ENCODE measurements at regions not wholly inside any gene's neighbourhood (a gene's known extent, or its start where the extent isn't known, plus 50 kb on each side); places are given as distances from the start of the nearest gene placed in this dataset.

GRCh38 chr5:20660588-20660987, 672.6 kb upstream of the CDH18 start:
- no peak for TF ChIP-seq CTCF (IDR thresholded peaks at IDR 0.05; ENCODE audit: low read depth, low read length)
- H3K4me3 ChIP-seq (ENCODE audit: low read depth, low read length) = no peak overlapping the region
- in situ Hi-C loops (cut with HindIII; ENCODE audit: low sequenced_read_pairs) = no loop called here
- DNase-seq (ENCODE audit: low read depth, low spot score) = no peak

DNA sequence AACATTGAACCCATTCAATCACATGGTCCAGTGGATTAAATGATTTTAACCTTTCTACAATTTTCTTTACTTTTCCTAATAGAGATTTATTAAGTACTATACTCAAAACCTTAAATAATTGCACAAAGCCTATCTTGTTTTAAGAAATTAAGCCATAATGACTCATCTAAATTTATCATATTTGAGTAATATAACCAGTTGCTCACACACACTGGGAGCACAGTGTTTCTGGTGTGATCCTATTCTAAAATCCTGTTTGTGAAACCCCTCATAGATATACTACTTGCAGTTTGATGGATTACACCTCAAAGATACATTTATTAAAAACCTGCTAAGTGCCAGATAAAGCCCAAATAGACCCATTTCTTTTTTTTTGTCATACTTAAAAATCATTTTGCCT, 668.3 kb upstream of the CDH18 start:
- no peak for DNase-seq (ENCODE audit: low read depth, low spot score)
- in situ Hi-C loops (cut with HindIII; ENCODE audit: low sequenced_read_pairs) = no loop called here

GRCh38 chr5:20655211-20655610, 667.2 kb upstream of the CDH18 start:
- no peak for TF ChIP-seq CTCF (IDR thresholded peaks at IDR 0.05; ENCODE audit: low read depth, low read length)
- no peak overlapping the region for H3K4me3 ChIP-seq (ENCODE audit: low read depth, low read length)
- in situ Hi-C loops (cut with HindIII; ENCODE audit: low sequenced_read_pairs) = no loop called here
- no peak for DNase-seq (ENCODE audit: low read depth, low spot score)

More for the DNA sequence above, 668.3 kb upstream of the CDH18 start:
- no peak overlapping the region for H3K4me3 ChIP-seq (ENCODE audit: low read depth, low read length)
- no peak for TF ChIP-seq CTCF (IDR thresholded peaks at IDR 0.05; ENCODE audit: low read depth, low read length)

GRCh38 chr5:20654746-20655145, 666.7 kb upstream of the CDH18 start:
- no peak overlapping the region for H3K4me3 ChIP-seq (ENCODE audit: low read depth, low read length)
- no peak for DNase-seq (ENCODE audit: low read depth, low spot score)
- TF ChIP-seq CTCF (IDR thresholded peaks at IDR 0.05; ENCODE audit: low read depth, low read length) = no peak
- in situ Hi-C loops (cut with HindIII; ENCODE audit: low sequenced_read_pairs) = no loop called here

- no peak for TF ChIP-seq CTCF (IDR thresholded peaks at IDR 0.05; ENCODE audit: low read depth, low read length)
- DNase-seq (ENCODE audit: low read depth, low spot score) = no peak
- in situ Hi-C loops (cut with HindIII; ENCODE audit: low sequenced_read_pairs) = no loop called here
- no peak overlapping the region for H3K4me3 ChIP-seq (ENCODE audit: low read depth, low read length)
These were observed 666.0 kb upstream of the CDH18 start for GRCh38 chr5:20654033-20654432.

GRCh38 chr5:20649966-20650365, 662.0 kb upstream of the CDH18 start:
- no peak for DNase-seq (ENCODE audit: low read depth, low spot score)
- in situ Hi-C loops (cut with HindIII; ENCODE audit: low sequenced_read_pairs) = no loop called here
- TF ChIP-seq CTCF (IDR thresholded peaks at IDR 0.05; ENCODE audit: low read depth, low read length) = no peak
- H3K4me3 ChIP-seq (ENCODE audit: low read depth, low read length) = no peak overlapping the region

- no peak for TF ChIP-seq CTCF (IDR thresholded peaks at IDR 0.05; ENCODE audit: low read depth, low read length)
- DNase-seq (ENCODE audit: low read depth, low spot score) = no peak
- in situ Hi-C loops (cut with HindIII; ENCODE audit: low sequenced_read_pairs) = no loop called here
- H3K4me3 ChIP-seq (ENCODE audit: low read depth, low read length) = no peak overlapping the region
These were observed 661.0 kb upstream of the CDH18 start for GRCh38 chr5:20648981-20649380.
